Dermis blood vessel endothelial cell (primary cell): ENCODE measurements at regions not wholly inside any gene's neighbourhood (a gene's known extent, or its start where the extent isn't known, plus 50 kb on each side); places are given as distances from the start of the nearest gene placed in this dataset.

Source experiments
- DNase-seq: peaks from one replicate; pipeline ENCODE4 v3.0.0; 2010

DNA sequence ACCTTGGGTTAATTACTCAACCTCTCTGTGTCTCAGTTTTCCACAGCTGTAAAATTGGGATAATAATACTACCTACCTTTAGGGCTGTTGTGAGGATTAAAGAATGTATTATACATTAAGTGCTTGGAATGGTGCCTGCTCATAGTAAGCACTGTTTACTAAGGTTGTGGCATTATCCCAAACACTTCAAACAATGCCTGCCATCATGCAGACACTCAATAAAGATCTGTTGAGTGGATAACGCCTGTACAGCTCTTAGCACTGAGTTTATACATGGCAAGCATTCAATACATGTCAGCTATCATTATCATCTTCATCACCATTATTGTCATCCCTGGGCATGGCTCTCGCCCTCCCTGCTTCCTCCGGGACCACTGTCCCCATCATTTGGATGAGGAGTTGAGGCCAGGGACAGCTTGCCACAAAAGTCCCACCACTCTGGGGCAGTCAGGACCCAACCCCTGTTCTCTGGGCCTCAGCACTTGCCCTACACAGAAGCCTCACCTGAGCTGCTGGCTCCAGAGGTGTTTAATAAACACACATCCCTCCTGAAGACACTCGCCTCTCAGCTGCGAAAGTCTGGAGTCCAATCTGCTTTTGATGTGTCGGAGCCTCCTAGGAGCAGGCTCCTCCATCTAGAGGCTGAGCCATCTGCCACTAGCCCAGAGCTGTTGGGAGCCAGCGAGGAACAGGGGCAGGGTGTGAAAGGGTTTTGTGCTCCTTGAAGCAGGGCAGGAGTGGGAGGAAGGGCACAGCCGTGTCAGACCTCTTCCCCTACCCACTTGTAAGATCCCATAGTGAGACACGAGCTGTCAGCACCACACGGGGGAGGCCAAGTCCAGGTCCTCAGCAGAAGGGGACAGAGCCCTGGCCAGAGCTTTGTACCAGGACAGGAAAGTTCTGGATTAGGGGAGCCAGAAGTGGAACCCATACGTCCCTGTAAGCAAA lies 80.9 kb upstream of the ZC3H12A start:
- no peak for DNase-seq

DNA sequence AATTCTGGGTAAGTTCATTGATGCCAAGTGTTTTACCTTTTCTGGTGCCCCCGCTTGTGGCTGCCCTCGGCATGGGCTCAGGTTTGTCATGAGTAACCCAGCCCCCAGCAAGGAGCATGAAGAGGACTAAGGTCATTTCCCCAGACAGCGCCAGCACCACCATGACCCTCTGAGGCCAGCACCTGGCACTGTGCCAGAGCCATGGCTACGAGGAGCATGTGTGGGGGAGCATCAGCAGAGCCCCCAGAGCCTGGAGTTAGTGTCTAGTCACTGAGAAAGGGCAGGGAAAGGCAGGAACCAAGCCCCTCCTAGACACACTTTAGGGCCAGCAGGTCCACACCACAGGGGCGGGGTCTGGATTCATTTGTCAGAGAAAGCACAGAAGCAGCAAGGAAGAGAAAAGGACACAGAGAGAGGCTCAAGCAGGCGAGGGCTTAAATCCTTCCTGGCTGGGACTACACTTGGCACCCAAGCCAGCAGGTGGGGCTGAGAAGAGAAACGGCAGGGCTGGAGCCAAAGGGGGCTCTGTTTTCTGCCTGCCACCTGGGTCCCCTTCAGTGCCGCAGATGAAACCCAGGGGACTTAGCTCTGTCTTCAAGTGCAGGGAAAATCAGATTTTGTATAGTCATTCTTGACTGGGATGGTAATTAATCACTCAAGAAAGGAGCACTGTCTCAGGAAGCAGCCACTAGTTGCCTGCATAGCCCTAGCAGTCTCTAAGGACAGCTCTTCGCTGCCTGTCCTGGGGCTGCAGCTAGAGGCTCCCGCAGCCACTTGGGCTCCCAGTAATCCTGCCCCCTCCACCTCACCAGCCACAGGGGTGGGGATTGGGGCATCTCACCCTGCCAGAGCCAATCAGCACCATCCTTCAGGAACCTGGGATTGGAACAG lies 79.6 kb upstream of the ZC3H12A start:
- DNase-seq: no peak

DNA sequence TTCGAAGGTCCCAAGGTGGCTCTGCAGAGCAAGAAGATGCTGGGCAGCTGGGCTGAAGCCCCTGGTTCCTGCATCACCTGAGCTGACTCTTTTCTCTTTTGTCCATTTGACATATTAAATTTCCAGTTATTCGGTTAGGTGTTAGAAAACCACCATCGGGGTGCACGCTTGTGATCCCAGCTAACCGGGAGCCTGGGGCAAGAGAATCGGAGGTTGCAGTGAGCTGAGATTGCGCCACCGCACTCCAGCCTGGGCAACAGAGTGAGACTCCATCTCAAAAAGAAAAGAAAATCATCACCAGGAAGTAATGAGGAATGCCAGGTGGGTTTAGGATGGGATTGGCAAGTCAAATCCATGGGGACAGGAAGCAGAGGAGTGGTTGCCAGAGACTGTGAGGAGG lies 76.3 kb upstream of the ZC3H12A start:
- no peak for DNase-seq

DNA sequence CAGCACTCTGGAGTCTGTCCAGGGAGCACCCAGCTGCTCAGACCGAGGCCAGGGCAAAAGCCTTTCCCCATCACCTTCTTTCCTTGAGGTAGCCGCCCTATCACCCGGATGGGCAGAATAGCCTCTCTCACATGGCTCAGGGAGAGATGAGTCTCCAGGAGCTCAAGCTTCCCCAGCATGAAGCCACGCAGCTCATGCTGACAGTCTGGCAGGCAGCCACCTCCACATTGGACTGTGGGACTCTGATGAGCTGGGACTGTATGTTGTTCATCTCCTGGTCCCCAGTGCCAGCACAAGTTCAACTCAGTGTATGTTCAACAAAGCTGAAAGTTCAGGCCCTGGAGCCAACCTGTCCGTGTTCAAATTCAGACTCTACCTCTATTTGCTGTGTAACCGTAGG lies 75.2 kb upstream of the ZC3H12A start:
- no peak for DNase-seq

DNA sequence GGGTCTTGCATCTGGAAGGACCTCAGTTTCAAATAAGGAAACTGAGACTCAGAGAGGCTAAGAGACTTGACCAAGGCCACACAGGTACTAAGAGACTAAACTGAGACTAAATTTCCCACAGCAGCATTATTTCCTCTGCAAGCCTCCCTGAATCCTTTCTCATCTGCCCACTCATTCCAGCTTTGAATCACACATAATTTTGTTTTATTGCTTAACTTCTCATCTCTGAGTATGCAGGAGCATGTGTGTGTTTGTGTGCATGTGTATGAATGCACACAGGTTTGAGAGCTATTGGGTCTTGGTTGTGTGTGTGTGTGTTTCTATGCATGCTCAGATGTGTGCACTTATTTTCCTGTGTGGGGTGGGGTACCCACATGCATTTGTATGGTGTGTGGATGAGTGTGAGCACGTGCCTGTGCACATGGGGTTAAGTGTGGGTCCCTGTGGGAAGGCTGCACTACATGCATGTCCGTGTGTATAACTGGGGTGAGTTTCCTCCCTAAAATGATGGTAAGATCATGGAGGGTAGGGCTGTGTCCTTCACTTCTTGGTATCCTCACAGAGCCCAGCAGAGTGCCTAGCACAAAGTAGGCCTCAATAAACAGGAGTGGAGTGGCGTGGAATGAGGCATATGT lies 74.4 kb upstream of the ZC3H12A start:
- DNase-seq: no peak

DNA sequence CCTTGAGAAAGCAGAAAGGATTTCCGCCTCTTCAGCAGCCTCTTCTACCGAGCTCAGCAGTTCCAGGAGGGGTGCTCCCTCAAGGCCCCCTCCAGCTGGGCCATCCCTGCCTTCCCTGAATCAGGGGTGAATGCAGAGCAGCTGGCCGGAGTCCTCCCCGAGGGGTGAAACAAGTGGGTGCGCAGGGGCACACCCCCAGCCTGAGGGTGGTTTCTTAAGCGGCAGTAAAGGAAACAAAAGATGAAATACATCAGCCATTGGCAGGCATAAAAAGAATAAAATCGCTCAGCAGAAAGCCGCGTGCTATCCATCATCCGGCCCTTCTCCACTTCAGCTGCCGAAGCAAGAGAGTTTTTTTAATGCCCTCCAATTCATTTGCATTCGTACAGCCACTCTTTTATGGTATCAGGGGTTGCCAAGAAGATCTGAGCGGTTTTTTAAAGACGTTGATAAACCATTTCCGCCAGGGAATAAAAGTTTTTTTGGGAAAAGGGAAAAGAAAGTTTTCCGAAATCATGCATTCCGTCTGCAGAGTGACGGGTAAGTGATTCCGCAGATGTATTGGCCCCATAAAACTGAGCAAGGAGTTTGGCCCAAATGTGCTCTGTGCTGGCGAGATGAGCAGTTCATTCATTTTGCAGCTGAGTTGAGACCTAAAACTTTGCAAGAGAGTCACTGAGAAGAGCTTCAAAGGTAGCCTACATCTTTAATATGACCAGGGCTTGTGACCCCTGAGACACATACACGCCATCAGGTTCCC lies 73.7 kb upstream of the ZC3H12A start:
- DNase-seq: no peak

DNA sequence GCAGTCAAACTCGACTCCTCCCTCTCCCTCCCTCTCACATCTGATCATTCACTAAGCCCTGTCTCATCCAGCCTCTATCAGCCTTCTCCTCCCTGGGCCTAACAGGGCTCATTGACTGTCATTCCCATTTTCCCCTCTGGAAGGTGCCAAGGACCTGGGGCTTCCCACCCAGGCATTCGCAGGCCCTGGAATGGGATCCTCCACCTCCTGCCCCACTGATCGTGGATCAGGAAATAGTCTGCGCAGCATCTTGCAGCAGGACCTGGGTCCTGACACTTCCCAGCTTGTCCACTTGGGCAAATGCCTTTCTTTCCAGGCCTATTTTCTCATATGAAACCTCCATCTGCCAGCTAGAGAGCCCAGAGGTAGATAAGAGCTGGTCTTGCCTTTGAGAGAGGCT lies 71.2 kb upstream of the ZC3H12A start:
- no peak for DNase-seq

DNA sequence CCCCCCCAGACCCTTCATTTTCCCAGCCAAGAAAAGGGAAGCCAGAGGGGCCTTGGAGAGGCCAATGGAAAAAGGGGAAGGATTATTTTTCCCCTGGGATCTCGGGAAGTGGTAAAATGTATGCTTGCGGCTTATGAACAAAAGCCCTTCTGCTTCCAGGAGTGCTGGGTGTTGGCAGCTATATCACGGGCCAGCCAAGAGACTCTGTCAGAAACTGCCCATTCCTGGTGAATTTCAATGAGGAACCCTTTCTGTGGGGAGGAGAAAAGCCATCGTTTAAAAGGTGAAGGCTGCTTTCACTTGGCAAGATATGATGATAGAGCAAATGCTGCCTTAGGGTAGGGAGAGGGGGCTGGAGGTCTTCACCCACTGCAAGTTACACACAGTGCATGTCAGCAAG lies 69.7 kb upstream of the ZC3H12A start:
- no peak for DNase-seq

DNA sequence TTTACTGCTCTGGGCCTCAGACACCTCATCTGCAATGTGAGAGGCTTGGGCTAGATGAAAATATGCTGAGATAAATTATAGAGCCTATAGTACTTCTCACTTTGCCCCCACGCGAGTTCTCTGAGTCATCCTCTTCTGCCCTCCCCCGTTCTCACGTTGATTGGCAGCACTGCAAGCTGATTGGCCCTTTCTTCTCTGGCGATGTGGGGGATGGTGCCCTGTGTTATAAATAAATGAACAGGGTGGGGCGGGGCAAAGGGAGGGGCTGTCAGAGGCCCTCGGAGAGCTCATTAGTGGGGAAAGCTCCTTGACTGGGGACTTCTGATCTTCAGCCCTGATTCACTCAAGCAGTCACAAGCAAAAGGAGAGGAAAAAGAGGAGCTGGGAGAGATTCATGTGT lies 64.3 kb upstream of the ZC3H12A start:
- no peak for DNase-seq

DNA sequence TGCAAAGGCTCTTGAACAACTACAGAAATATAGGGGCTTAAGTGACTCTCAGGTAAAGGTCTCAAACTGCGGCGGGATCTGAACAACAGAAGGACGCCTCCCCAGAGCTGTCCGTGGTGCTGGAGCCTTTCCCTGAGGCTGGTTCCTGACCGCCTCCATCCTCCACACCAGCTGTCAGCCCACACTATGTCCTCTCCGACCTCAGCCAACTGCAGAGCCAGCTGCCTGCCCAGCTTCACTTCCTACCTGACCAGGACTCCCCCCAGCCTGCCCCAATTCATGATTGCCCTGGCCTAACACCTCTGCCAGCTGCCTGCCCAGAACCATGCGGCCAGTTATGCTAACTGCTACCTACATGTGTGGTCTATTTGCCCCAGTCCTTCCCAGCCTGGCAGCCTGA lies 63.6 kb upstream of the ZC3H12A start:
- peak; percentile 46 for DNase-seq

DNA sequence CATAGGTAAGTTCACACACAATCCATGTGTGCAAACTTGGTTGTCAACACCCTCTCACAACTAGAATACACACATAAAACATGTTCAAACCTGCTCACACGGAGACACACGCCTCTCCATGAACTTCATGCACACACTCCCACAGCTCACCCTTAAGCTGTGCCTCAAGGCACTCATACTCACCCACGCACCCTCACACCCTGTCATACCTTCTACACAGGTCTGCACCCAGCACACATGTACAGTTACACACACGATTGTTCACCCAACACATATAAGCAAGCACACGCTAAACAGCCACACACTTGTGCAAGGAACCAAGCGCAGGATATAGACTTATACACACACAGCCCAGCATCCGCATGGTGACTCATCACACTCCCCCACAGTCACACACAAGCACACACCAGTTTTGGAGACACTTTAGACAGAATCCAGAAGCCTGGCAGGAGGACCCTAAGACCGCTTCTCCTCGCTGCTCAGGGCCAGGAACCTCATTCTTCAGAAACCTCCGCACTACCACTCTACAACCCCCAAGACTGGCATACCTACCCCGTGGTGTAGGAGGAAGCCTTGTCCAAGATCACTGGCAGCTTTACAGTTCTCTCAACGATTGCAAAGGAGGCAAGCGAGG lies 58.7 kb upstream of the ZC3H12A start:
- DNase-seq: no peak

DNA sequence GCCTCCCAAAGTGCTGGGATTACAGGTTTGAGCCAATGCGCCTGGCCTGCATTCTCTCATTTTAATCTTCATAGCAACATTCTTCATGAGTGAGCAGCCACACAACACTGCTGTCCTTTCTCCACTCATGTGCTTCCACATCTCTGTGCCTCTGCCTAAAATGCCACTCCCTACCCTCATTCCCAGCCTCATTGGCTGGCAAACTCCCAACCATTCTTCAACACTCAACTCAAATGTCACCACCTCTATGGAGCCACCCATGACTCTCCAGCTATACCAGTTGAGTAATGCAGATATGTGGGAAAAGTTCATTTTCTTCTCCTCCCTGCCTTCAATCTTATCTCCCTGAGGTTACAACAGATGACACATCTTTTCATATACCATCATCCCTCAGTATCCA lies 53.9 kb upstream of the ZC3H12A start:
- no peak for DNase-seq

DNA sequence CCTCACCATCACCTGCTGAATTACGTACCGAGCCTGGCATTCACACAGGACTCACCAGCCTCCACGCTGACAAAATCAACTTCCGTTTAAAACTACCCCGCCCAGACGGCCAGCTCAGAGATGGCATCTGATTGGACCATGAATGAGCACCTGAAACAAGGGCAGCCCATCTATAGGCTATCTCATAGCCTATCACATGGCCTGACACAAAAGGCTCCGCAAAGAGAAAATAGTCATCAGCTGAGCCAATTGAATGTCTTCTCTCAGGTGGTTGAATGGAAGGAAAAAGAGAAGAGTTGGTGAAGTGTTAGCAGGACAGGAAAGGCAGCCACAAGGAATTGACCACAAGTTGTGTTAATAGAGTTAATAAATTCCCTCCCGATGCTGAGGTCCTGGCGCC lies 50.6 kb upstream of the ZC3H12A start:
- DNase-seq: no peak

DNA sequence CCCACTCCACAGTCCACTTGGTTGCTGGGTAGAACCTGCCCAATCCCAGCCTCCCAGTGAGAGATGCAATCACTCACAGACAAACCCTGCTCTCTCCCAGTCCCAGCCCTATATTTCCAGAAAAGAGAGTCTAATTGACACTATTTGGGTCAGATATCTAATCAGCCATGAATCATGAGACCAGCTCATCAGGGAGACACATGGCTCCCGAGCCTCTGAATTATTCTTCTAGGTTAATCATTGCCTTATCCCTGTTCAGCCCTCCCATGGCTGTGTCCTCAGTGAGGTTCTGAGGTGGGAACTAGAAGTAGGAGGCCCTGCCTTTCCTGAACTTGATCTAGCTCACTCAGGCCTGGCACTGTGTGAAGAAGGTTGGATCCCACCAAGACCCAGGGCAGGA lies 49.9 kb upstream of the ZC3H12A start:
- no peak for DNase-seq
